HEK293 (cell line): ENCODE measurements at regions not wholly inside any gene's neighbourhood (a gene's known extent, or its start where the extent isn't known, plus 50 kb on each side); places are given as distances from the start of the nearest gene placed in this dataset.

Experiments used
- BCL11A ChIP-seq: fragments of 450-650 bp; formaldehyde crosslinking; IDR thresholded peaks from 2 replicates; pipeline ENCODE4 v1.5.1; 2016; ENCODE audit warnings: low read depth, missing biosample characterization, missing genetic modification characterization
- CTCF ChIP-seq: fragments of 450-650 bp; formaldehyde crosslinking; IDR thresholded peaks from 2 replicates; pipeline ENCODE4 v1.5.1; 2016; ENCODE audit warnings: missing biosample characterization, missing genetic modification characterization
- KLF10 ChIP-seq: fragments of 450-650 bp; IDR thresholded peaks from 2 replicates; pipeline ENCODE4 v1.5.1; 2018; ENCODE audit warnings: missing biosample characterization, mild to moderate bottlenecking, missing genetic modification characterization
- TCF7L2 ChIP-seq: IDR thresholded peaks from 2 replicates; pipeline ENCODE4 v1.6.1; 2011; ENCODE audit warnings: low read depth, mild to moderate bottlenecking, inconsistent platforms, low read length, moderate library complexity, borderline replicate concordance
- ZNF10 ChIP-seq: fragments of 450-650 bp; formaldehyde crosslinking; IDR thresholded peaks from 2 replicates; pipeline ENCODE4 v1.5.1; 2017; ENCODE audit warnings: missing biosample characterization, missing genetic modification characterization
- ZNF169 ChIP-seq: fragments of 450-650 bp; formaldehyde crosslinking; IDR thresholded peaks from 2 replicates; pipeline ENCODE4 v1.5.1; 2016; ENCODE audit warnings: missing biosample characterization, missing genetic modification characterization
- ZNF274 ChIP-seq, 2 experiments: fragments of 200-500 bp in 1 of 2; fragments of 450-650 bp in 1 of 2; sonication (Bioruptor generic) in 1 of 2; formaldehyde crosslinking in 1 of 2; IDR thresholded peaks; 2 replicates each; pipeline versions ENCODE4 v1.5.1 to v1.6.1; 2014 to 2016; ENCODE audit warnings: borderline replicate concordance in 1 of 2, inconsistent platforms in 1 of 2, low read length in 1 of 2, missing biosample characterization in 1 of 2, missing genetic modification characterization in 1 of 2
- ZNF280C ChIP-seq: fragments of 450-650 bp; formaldehyde crosslinking; IDR thresholded peaks from 2 replicates; pipeline ENCODE4 v1.5.1; 2016; ENCODE audit warnings: missing biosample characterization, missing genetic modification characterization
- ZNF488 ChIP-seq: fragments of 450-650 bp; formaldehyde crosslinking; IDR thresholded peaks from 2 replicates; pipeline ENCODE4 v1.5.1; 2016; ENCODE audit warnings: missing biosample characterization, missing genetic modification characterization
- ZNF571 ChIP-seq: fragments of 450-650 bp; formaldehyde crosslinking; IDR thresholded peaks from 2 replicates; pipeline ENCODE4 v1.5.0; 2017; ENCODE audit warnings: missing biosample characterization, missing genetic modification characterization
- TF ChIP-seq, protein P1 (sequence below): fragments of 450-650 bp; formaldehyde crosslinking; IDR thresholded peaks from 2 replicates; pipeline ENCODE4 v1.5.1; 2016; ENCODE audit warnings: missing biosample characterization, missing genetic modification characterization
- TF ChIP-seq, protein P2 (sequence below): fragments of 450-650 bp; formaldehyde crosslinking; IDR thresholded peaks from 2 replicates; pipeline ENCODE4 v1.5.1; 2017; ENCODE audit warnings: missing biosample characterization, mild to moderate bottlenecking, missing genetic modification characterization, moderate library complexity

DNA sequence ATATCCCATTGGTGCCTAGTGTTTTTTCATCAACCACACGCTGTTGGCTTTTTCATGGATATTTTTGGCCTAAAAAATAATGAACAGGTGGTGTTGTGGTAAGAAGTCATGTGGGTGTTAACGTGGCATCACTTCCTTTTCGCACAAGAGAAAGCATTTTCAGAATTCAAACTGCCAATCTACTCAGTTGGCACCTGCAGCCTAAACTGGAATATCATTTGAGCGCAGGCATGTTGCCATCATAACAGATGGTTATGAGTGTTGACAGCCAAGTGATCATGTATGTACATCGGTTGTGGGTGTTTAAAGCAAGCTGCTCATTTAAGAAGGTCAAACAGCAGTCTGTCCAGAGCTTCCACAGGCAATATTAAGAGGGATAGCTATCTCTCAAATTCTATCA lies 1963.0 kb downstream of the NCAM2 start:
- TF ChIP-seq ZNF280C = no peak
- TF ChIP-seq CTCF = no peak
- TF ChIP-seq BCL11A = no peak
- TF ChIP-seq, protein P1, sequence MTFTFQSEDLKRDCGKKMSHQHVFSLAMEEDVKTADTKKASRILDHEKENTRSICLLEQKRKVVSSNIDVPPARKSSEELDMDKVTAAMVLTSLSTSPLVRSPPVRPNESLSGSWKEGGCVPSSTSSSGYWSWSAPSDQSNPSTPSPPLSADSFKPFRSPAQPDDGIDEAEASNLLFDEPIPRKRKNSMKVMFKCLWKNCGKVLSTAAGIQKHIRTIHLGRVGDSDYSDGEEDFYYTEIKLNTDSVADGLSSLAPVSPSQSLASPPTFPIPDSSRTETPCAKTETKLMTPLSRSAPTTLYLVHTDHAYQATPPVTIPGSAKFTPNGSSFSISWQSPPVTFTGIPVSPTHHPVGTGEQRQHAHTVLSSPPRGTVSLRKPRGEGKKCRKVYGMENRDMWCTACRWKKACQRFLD (tag by site-specific recombination) = no peak
- no peak for TF ChIP-seq ZNF571
- no peak for TF ChIP-seq TCF7L2
- TF ChIP-seq KLF10 (tag by site-specific recombination) = no peak
- TF ChIP-seq ZNF488 (tag by site-specific recombination) = no peak
- TF ChIP-seq, protein P2, sequence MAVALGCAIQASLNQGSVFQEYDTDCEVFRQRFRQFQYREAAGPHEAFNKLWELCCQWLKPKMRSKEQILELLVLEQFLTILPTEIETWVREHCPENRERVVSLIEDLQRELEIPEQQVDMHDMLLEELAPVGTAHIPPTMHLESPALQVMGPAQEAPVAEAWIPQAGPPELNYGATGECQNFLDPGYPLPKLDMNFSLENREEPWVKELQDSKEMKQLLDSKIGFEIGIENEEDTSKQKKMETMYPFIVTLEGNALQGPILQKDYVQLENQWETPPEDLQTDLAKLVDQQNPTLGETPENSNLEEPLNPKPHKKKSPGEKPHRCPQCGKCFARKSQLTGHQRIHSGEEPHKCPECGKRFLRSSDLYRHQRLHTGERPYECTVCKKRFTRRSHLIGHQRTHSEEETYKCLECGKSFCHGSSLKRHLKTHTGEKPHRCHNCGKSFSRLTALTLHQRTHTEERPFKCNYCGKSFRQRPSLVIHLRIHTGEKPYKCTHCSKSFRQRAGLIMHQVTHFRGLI (tag by site-specific recombination) = no peak
- TF ChIP-seq ZNF274 (IDR thresholded peaks at IDR 0.05; ENCODE audit: low read length) = no peak
- no peak for TF ChIP-seq ZNF274 (tag by site-specific recombination; IDR thresholded peaks at IDR 0.05; ENCODE audit: borderline replicate concordance)
- no peak for TF ChIP-seq ZNF169
- no peak for TF ChIP-seq ZNF10 (tag by site-specific recombination)
